ENCODE measurements at regions not wholly inside any gene's neighbourhood (a gene's known extent, or its start where the extent isn't known, plus 50 kb on each side); places are given as distances from the start of the nearest gene placed in this dataset.

GRCh38 chr4:141348573-141348972 lies 127.9 kb downstream of the ZNF330 start (continued):
- TF ChIP-seq CHD7 (IDR thresholded peaks at IDR 0.05; ENCODE audit: insufficient replicate concordance, low read length) (no peak), PHF8 (conservative IDR thresholded peaks at IDR 0.05; ENCODE audit: low read depth, low read length) (no peak)

Measured in H1 (cell line).